ENCODE measurements at regions not wholly inside any gene's neighbourhood (a gene's known extent, or its start where the extent isn't known, plus 50 kb on each side); places are given as distances from the start of the nearest gene placed in this dataset.
"Not testable (repeated sequence)": the region's sequence is repeated elsewhere in the genome, so short reads cannot be mapped to it uniquely, and the experiment has no call there.

- not testable (repeated sequence) for TF ChIP-seq CTCF, POLR2A (IDR thresholded peaks at IDR 0.05)
Observed at GRCh38 chr2:91589454-91590328, 2898.2 kb downstream of the RPIA start.

All from transverse colon (tissue), 3 donors.